ENCODE measurements at regions not wholly inside any gene's neighbourhood (a gene's known extent, or its start where the extent isn't known, plus 50 kb on each side); places are given as distances from the start of the nearest gene placed in this dataset.

DNA sequence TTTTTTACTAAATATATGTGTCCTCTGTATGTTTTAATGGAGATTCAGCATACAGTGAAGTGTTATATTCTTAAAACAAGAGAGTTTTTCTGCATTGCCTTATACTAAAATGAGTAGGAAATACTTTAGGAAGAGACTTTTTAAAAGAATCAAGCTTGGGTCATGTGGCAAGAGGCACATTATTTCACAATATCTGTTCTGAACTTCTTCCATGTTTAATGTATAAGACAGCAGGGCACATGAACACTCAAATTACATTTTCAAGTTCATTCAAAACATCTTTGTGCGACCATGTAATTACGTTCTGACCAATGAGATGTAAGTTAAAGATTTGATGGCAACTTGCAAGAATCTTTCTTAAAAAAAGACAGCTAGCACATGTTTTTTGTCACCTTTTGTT is 1055.9 kb downstream of the NR2F1-AS1 start:
- Histone ChIP-seq H3K4me1 (ENCODE audit: control insufficient read depth, insufficient read depth, low read length) (no peaks in the 10 kb centered on the region), H3K9me3 (ENCODE audit: control insufficient read depth, insufficient read depth, low read depth, low read length) (peaks cover 14% of the 10 kb centered on the region; the same call in 1 of the 2 replicates), H3K27ac (ENCODE audit: low read length) (no peak overlapping the region), H3K4me3 (ENCODE audit: low read depth in 2 of 2, low read length in 2 of 2) (no peak overlapping the region), H3K27me3 (ENCODE audit: control insufficient read depth, insufficient read depth, low read length) (no peaks in the 10 kb centered on the region), H3K36me3 (ENCODE audit: control insufficient read depth, insufficient read depth, low read length) (no peaks in the 10 kb centered on the region)
- POLR2A ChIA-PET = no interaction called here
- TF ChIP-seq SIN3A (IDR thresholded peaks at IDR 0.05; ENCODE audit: borderline replicate concordance, insufficient read depth, low read depth, low read length) (no peak), POLR2AphosphoS5 (IDR thresholded peaks at IDR 0.05; ENCODE audit: low read depth, low read length) (no peak), TCF7L2 (IDR thresholded peaks at IDR 0.05; ENCODE audit: low read depth, low read length) (no peak)
- TF ChIP-seq, protein P1, sequence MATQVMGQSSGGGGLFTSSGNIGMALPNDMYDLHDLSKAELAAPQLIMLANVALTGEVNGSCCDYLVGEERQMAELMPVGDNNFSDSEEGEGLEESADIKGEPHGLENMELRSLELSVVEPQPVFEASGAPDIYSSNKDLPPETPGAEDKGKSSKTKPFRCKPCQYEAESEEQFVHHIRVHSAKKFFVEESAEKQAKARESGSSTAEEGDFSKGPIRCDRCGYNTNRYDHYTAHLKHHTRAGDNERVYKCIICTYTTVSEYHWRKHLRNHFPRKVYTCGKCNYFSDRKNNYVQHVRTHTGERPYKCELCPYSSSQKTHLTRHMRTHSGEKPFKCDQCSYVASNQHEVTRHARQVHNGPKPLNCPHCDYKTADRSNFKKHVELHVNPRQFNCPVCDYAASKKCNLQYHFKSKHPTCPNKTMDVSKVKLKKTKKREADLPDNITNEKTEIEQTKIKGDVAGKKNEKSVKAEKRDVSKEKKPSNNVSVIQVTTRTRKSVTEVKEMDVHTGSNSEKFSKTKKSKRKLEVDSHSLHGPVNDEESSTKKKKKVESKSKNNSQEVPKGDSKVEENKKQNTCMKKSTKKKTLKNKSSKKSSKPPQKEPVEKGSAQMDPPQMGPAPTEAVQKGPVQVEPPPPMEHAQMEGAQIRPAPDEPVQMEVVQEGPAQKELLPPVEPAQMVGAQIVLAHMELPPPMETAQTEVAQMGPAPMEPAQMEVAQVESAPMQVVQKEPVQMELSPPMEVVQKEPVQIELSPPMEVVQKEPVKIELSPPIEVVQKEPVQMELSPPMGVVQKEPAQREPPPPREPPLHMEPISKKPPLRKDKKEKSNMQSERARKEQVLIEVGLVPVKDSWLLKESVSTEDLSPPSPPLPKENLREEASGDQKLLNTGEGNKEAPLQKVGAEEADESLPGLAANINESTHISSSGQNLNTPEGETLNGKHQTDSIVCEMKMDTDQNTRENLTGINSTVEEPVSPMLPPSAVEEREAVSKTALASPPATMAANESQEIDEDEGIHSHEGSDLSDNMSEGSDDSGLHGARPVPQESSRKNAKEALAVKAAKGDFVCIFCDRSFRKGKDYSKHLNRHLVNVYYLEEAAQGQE (IDR thresholded peaks at IDR 0.05; ENCODE audit: insufficient read depth in 1 of 2, low read depth in 2 of 2, low read length in 1 of 2) = no peak
- TF ChIP-seq, protein P2, sequence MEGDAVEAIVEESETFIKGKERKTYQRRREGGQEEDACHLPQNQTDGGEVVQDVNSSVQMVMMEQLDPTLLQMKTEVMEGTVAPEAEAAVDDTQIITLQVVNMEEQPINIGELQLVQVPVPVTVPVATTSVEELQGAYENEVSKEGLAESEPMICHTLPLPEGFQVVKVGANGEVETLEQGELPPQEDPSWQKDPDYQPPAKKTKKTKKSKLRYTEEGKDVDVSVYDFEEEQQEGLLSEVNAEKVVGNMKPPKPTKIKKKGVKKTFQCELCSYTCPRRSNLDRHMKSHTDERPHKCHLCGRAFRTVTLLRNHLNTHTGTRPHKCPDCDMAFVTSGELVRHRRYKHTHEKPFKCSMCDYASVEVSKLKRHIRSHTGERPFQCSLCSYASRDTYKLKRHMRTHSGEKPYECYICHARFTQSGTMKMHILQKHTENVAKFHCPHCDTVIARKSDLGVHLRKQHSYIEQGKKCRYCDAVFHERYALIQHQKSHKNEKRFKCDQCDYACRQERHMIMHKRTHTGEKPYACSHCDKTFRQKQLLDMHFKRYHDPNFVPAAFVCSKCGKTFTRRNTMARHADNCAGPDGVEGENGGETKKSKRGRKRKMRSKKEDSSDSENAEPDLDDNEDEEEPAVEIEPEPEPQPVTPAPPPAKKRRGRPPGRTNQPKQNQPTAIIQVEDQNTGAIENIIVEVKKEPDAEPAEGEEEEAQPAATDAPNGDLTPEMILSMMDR (IDR thresholded peaks at IDR 0.05) = no peak
- no peak for ATAC-seq
- no TSS peak for BruUV-seq (replicated peaks)
- intact Hi-C loops (cut with micrococcal nuclease; ENCODE audit: unreplicated experiment) = no loop called here
- in situ Hi-C loops (cut with HindIII; ENCODE audit: low pct_unique_long_range_greater_than_20kb, low sequenced_read_pairs) = no loop called here
- no peak for DNase-seq (ENCODE audit: low read depth, low spot score)
- CTCF ChIA-PET = no interaction called here

DNA sequence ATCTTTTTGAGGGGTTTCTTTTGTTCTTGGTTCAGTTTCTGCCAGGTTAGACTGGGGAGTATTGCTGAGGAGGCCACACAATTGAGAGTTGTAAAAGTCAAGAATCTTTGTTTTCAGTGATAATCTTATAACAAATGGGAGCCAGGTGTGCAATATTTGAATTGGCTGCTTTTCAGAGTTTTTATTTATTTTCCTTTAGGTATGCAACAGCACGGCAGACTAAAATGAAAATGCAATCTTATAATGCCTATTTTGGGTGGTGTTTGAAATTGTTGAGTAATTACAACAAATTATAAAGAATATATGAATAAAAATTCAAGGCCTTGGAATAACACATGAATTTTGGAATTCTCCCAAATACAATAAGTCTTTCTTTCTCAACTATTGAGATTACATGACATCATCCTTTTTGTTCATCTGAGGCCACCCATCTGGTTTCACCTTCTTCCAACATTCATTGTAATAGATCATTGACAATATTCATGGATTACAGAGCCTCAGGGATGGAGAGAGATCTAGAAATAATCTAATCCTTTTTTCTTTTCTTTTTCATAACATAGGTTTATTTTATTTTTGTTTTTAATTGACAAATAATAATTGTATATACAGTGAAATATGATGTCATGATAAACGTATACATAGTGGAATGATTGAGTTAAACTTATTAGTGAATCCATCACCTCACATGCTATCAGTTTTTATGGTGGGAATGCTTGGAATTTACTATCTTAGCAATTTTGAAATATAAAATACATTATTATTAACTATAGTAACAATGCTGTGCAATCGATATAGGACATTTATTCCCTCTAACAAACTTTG is 1061.0 kb downstream of the NR2F1-AS1 start:
- H3K4me1 ChIP-seq (ENCODE audit: control insufficient read depth, insufficient read depth, low read length) = no peaks in the 10 kb centered on the region
- in situ Hi-C loops (cut with HindIII; ENCODE audit: low pct_unique_long_range_greater_than_20kb, low sequenced_read_pairs) (no loop called here), intact Hi-C loops (cut with micrococcal nuclease; ENCODE audit: unreplicated experiment) (no loop called here)
- H3K4me3 ChIP-seq (ENCODE audit: low read depth in 2 of 2, low read length in 2 of 2) = no peak overlapping the region
- peaks cover 6% of the 10 kb centered on the region; the same call in 1 of the 2 replicates for H3K9me3 ChIP-seq (ENCODE audit: control insufficient read depth, insufficient read depth, low read depth, low read length)
- ChIA-PET CTCF (no interaction called here), POLR2A (no interaction called here)
- H3K27me3 ChIP-seq (ENCODE audit: control insufficient read depth, insufficient read depth, low read length) = no peaks in the 10 kb centered on the region
- DNase-seq (ENCODE audit: low read depth, low spot score) = no peak
- H3K36me3 ChIP-seq (ENCODE audit: control insufficient read depth, insufficient read depth, low read length) = no peaks in the 10 kb centered on the region
- BruUV-seq (replicated peaks) = no TSS peak
- no peak for ATAC-seq
- peak overlapping the region; percentile 6; the same call in 1 of the 2 replicates for H3K27ac ChIP-seq (ENCODE audit: low read length)
- TF ChIP-seq TCF7L2 (IDR thresholded peaks at IDR 0.05; ENCODE audit: low read depth, low read length) = no peak
- TF ChIP-seq, protein P2 (IDR thresholded peaks at IDR 0.05) = no peak
